HEK293 (cell line): ENCODE measurements at regions not wholly inside any gene's neighbourhood (a gene's known extent, or its start where the extent isn't known, plus 50 kb on each side); places are given as distances from the start of the nearest gene placed in this dataset.

Experiments used
- CTCF ChIP-seq: fragments of 450-650 bp; formaldehyde crosslinking; IDR thresholded peaks from 2 replicates; pipeline ENCODE4 v1.5.1; 2016; ENCODE audit warnings: missing biosample characterization, missing genetic modification characterization
- EGR2 ChIP-seq: fragments of 450-650 bp; formaldehyde crosslinking; IDR thresholded peaks from 2 replicates; pipeline ENCODE4 v1.5.1; 2016; ENCODE audit warnings: low read depth, missing biosample characterization, missing genetic modification characterization
- MEIS1 ChIP-seq: sonication (generic); formaldehyde crosslinking; IDR thresholded peaks from 2 replicates; pipeline ENCODE4 v1.8.1; 2022; ENCODE audit warnings: missing genetic modification reagents, mild to moderate bottlenecking, borderline replicate concordance
- ZBTB20 ChIP-seq: fragments of 450-650 bp; formaldehyde crosslinking; IDR thresholded peaks from 2 replicates; pipeline ENCODE4 v1.5.1; 2016; ENCODE audit warnings: missing biosample characterization, missing genetic modification characterization
- ZBTB49 ChIP-seq: fragments of 450-650 bp; formaldehyde crosslinking; IDR thresholded peaks from 2 replicates; pipeline ENCODE4 v1.5.1; 2016; ENCODE audit warnings: missing biosample characterization, missing genetic modification characterization, low read depth
- ZNF274 ChIP-seq, 2 experiments: fragments of 200-500 bp in 1 of 2; fragments of 450-650 bp in 1 of 2; sonication (Bioruptor generic) in 1 of 2; formaldehyde crosslinking in 1 of 2; IDR thresholded peaks; 2 replicates each; pipeline versions ENCODE4 v1.5.1 to v1.6.1; 2014 to 2016; ENCODE audit warnings: borderline replicate concordance in 1 of 2, inconsistent platforms in 1 of 2, low read length in 1 of 2, missing biosample characterization in 1 of 2, missing genetic modification characterization in 1 of 2
- ZNF324 ChIP-seq: fragments of 450-650 bp; formaldehyde crosslinking; IDR thresholded peaks from 2 replicates; pipeline ENCODE4 v1.5.1; 2016; ENCODE audit warnings: missing biosample characterization, missing genetic modification characterization
- TF ChIP-seq, protein P1 (sequence below): fragments of 450-650 bp; formaldehyde crosslinking; IDR thresholded peaks from 2 replicates; pipeline ENCODE4 v1.5.1; 2016; ENCODE audit warnings: missing biosample characterization, missing genetic modification characterization

DNA sequence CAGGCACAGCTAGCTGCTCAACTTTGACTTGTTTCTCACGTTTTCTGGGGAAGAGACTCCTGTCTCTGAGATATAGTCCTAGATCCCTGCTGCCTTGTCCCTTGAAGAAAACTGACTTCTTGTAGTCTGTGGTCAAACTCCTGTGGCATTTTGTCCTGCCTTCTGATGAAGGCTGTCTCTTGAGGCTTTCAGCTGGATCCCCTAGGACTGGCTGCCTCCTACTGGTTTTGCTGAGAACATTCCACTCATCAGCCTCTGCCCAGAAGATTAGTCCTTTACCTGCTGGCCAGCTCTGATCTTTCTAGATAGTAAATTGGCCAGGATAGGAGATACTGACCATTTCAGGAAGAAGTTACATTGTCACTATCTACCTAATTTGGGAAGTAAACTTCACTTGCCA is 71.9 kb upstream of the CNR1 start:
- TF ChIP-seq ZBTB20 (tag by site-specific recombination) (no peak), CTCF (no peak), ZNF324 (tag by site-specific recombination) (no peak), ZNF274 (IDR thresholded peaks at IDR 0.05; ENCODE audit: low read length) (no peak), ZNF274 (tag by site-specific recombination; IDR thresholded peaks at IDR 0.05; ENCODE audit: borderline replicate concordance) (no peak), MEIS1 (CRISPR knock-in tag) (no peak), ZBTB49 (tag by site-specific recombination) (no peak), EGR2 (no peak)
- TF ChIP-seq, protein P1, sequence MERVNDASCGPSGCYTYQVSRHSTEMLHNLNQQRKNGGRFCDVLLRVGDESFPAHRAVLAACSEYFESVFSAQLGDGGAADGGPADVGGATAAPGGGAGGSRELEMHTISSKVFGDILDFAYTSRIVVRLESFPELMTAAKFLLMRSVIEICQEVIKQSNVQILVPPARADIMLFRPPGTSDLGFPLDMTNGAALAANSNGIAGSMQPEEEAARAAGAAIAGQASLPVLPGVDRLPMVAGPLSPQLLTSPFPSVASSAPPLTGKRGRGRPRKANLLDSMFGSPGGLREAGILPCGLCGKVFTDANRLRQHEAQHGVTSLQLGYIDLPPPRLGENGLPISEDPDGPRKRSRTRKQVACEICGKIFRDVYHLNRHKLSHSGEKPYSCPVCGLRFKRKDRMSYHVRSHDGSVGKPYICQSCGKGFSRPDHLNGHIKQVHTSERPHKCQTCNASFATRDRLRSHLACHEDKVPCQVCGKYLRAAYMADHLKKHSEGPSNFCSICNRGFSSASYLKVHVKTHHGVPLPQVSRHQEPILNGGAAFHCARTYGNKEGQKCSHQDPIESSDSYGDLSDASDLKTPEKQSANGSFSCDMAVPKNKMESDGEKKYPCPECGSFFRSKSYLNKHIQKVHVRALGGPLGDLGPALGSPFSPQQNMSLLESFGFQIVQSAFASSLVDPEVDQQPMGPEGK (tag by site-specific recombination): no peak
